Endodermal cell (in vitro differentiated cells): ENCODE measurements at regions not wholly inside any gene's neighbourhood (a gene's known extent, or its start where the extent isn't known, plus 50 kb on each side); places are given as distances from the start of the nearest gene placed in this dataset.

ENCODE experiments used
- DNase-seq: peaks from one replicate; pipeline ENCODE4 v3.0.0-alpha.2; 2017
- H3K27ac ChIP-seq: 2 replicates; pipeline ENCODE4 v1.5.1; 2013; ENCODE audit warnings: mild to moderate bottlenecking, low read depth, low read length, moderate library complexity
- H3K27me3 ChIP-seq: 2 replicates; pipeline ENCODE4 v1.6.1; 2013; ENCODE audit warnings: mild to moderate bottlenecking, low read length, moderate library complexity; ENCODE audit not compliant: insufficient read depth, control insufficient read depth, poor library complexity, severe bottlenecking
- H3K36me3 ChIP-seq: 2 replicates; pipeline ENCODE4 v1.7.0; 2013; ENCODE audit warnings: mild to moderate bottlenecking, low read length, moderate library complexity; ENCODE audit not compliant: control insufficient read depth, insufficient read depth
- H3K4me1 ChIP-seq: one replicate; pipeline ENCODE4 v1.7.0; 2013; ENCODE audit warnings: low read length; ENCODE audit not compliant: control insufficient read depth, insufficient read depth
- H3K4me3 ChIP-seq: 2 replicates; pipeline ENCODE4 v1.5.1; 2013; ENCODE audit warnings: mild to moderate bottlenecking, low read length, moderate library complexity
- H3K9ac ChIP-seq: 2 replicates; pipeline ENCODE4 v1.6.1; 2013; ENCODE audit warnings: mild to moderate bottlenecking, low read length, moderate library complexity; ENCODE audit not compliant: poor library complexity, severe bottlenecking; ENCODE audit errors: extremely low read depth
- H3K9me3 ChIP-seq: 2 replicates; pipeline ENCODE4 v1.6.1; 2013; ENCODE audit warnings: mild to moderate bottlenecking, low read length, moderate library complexity; ENCODE audit not compliant: control insufficient read depth
- H3K27ac Mint-ChIP-seq: 2 replicates; pipeline ENCODE4 v1.8.0; 2020; ENCODE audit warnings: mixed read lengths
- H3K27me3 Mint-ChIP-seq: 2 replicates; pipeline ENCODE4 v1.8.0; 2021; ENCODE audit warnings: mild to moderate bottlenecking, mixed read lengths; ENCODE audit not compliant: insufficient read depth
- H3K36me3 Mint-ChIP-seq: 2 replicates; pipeline ENCODE4 v1.8.0; 2020; ENCODE audit warnings: low read depth, mixed read lengths
- H3K4me1 Mint-ChIP-seq: 2 replicates; pipeline ENCODE4 v1.8.0; 2020; ENCODE audit warnings: mixed read lengths
- H3K4me3 Mint-ChIP-seq: 2 replicates; pipeline ENCODE4 v1.8.0; 2020; ENCODE audit warnings: mild to moderate bottlenecking, moderate library complexity, mixed read lengths
- H3K9me3 Mint-ChIP-seq: 2 replicates; pipeline ENCODE4 v1.8.0; 2020; ENCODE audit warnings: mild to moderate bottlenecking, mixed read lengths
- CTCF ChIP-seq: fragments of 200-600 bp; sonication (generic); conservative IDR thresholded peaks from 2 replicates; pipeline ENCODE4 v1.5.0; 2021; ENCODE audit warnings: antibody characterized with exemption, mild to moderate bottlenecking
- WGBS, 2 experiments: methylation state at CpG; one replicate each; pipeline versions ENCODE4 v1.1.5 to v1.1.7; 2013; ENCODE audit warnings: missing lambda C conversion rate in 2 of 2, mixed read lengths in 1 of 2; ENCODE audit not compliant: insufficient coverage in 1 of 2, insufficient read length in 1 of 2; 5-methylcytosine and 5-hydroxymethylcytosine counted together

GRCh38 chr16:22634954-22635353, 124.3 kb downstream of the NPIPB5 start:
- Mint-ChIP-seq H3K27me3 (no peaks in the 10 kb centered on the region), H3K36me3 (no peaks in the 10 kb centered on the region), H3K27ac (peak overlapping the region; percentile 70), H3K9me3 (no peaks in the 10 kb centered on the region), H3K4me1 (peaks cover 21% of the 10 kb centered on the region), H3K4me3 (no peak overlapping the region)
- Histone ChIP-seq H3K9ac (no peak overlapping the region), H3K4me1 (peaks cover 11% of the 10 kb centered on the region), H3K27me3 (no peaks in the 10 kb centered on the region), H3K36me3 (no peaks in the 10 kb centered on the region), H3K9me3 (no peaks in the 10 kb centered on the region), H3K4me3 (no peak overlapping the region), H3K27ac (no peak overlapping the region)
- DNase-seq: peak; percentile 93
- TF ChIP-seq CTCF: no peak

GRCh38 chr16:22635357-22635761, 124.7 kb downstream of the NPIPB5 start:
- no peak for DNase-seq
- H3K27ac Mint-ChIP-seq: peak overlapping the region; percentile 70
- H3K36me3 ChIP-seq: no peaks in the 10 kb centered on the region
- no peak for TF ChIP-seq CTCF
- H3K9ac ChIP-seq: no peak overlapping the region
- no peaks in the 10 kb centered on the region for H3K36me3 Mint-ChIP-seq
- H3K4me1 ChIP-seq: peaks cover 11% of the 10 kb centered on the region
- no peaks in the 10 kb centered on the region for H3K27me3 ChIP-seq
- H3K9me3 Mint-ChIP-seq: no peaks in the 10 kb centered on the region
- no peak overlapping the region for H3K27ac ChIP-seq
- peaks cover 17% of the 10 kb centered on the region for H3K4me1 Mint-ChIP-seq
- H3K27me3 Mint-ChIP-seq: no peaks in the 10 kb centered on the region
- H3K4me3 Mint-ChIP-seq: no peak overlapping the region
- H3K9me3 ChIP-seq: no peaks in the 10 kb centered on the region
- no peak overlapping the region for H3K4me3 ChIP-seq
- 15 to 31% methylated on average over 2 of the region's 2 CpGs for WGBS, 2 experiments

GRCh38 chr16:22635801-22636200, 125.1 kb downstream of the NPIPB5 start:
- H3K4me1 Mint-ChIP-seq: peaks cover 17% of the 10 kb centered on the region
- no peak overlapping the region for H3K4me3 ChIP-seq
- no peaks in the 10 kb centered on the region for H3K9me3 ChIP-seq
- peak overlapping the region; percentile 59 for H3K27ac Mint-ChIP-seq
- WGBS, 2 experiments: 58 to 66% methylated on average over 5 to 6 of the region's 6 CpGs
- no peaks in the 10 kb centered on the region for H3K27me3 Mint-ChIP-seq
- DNase-seq: peak; percentile 69
- H3K9ac ChIP-seq: no peak overlapping the region
- no peak for TF ChIP-seq CTCF
- H3K9me3 Mint-ChIP-seq: no peaks in the 10 kb centered on the region
- H3K36me3 Mint-ChIP-seq: no peaks in the 10 kb centered on the region
- no peak overlapping the region for H3K27ac ChIP-seq
- no peaks in the 10 kb centered on the region for H3K36me3 ChIP-seq
- no peaks in the 10 kb centered on the region for H3K27me3 ChIP-seq
- H3K4me3 Mint-ChIP-seq: no peak overlapping the region
- peaks cover 11% of the 10 kb centered on the region for H3K4me1 ChIP-seq
